Panc1 (cell line): ENCODE measurements at regions not wholly inside any gene's neighbourhood (a gene's known extent, or its start where the extent isn't known, plus 50 kb on each side); places are given as distances from the start of the nearest gene placed in this dataset.

Experiments used
- ATAC-seq: fragments of 200-7000 bp; cut with Tn5 transposase; 2 replicates; pipeline ENCODE4 v1.9.1; 2020; ENCODE audit warnings: mild to moderate bottlenecking, moderate library complexity
- BruUV-seq: library from RNA; stranded (reverse); fragments of 400-500 nt; replicated peaks from 2 replicates; lab custom pipeline; 2021; lab: Mats Ljungman, UMichigan
- CTCF ChIA-PET: fragments of 300-600 bp; sonication (Branson Sonifier 250); formaldehyde crosslinking; loops from one replicate; lab custom pipeline; 2022; ENCODE audit warnings: antibody characterized with exemption; lab: Charles Lee
- POLR2A ChIA-PET: fragments of 300-600 bp; sonication (Branson Sonifier 250); formaldehyde crosslinking; loops from one replicate; lab custom pipeline; 2022; ENCODE audit warnings: antibody characterized with exemption; lab: Charles Lee
- DNase-seq: peaks from one replicate; pipeline ENCODE4 v3.0.0-alpha.2; 2010; ENCODE audit warnings: low read depth, low spot score
- H3K27ac ChIP-seq: 2 replicates; pipeline ENCODE4 v1.5.1; 2011; ENCODE audit warnings: mild to moderate bottlenecking, low read length, inconsistent platforms
- H3K27me3 ChIP-seq: fragments of 200-500 bp; sonication (Bioruptor generic); 2 replicates; pipeline ENCODE4 v1.6.0; 2014; ENCODE audit warnings: low read length, inconsistent platforms; ENCODE audit not compliant: control insufficient read depth, insufficient read depth
- H3K36me3 ChIP-seq: fragments of 200-500 bp; sonication (Bioruptor generic); 2 replicates; pipeline ENCODE4 v1.5.1; 2014; ENCODE audit warnings: inconsistent platforms, mild to moderate bottlenecking, low read length, moderate library complexity; ENCODE audit not compliant: control insufficient read depth, insufficient read depth
- H3K4me1 ChIP-seq: 2 replicates; pipeline ENCODE4 v1.5.1; 2011; ENCODE audit warnings: inconsistent platforms, mild to moderate bottlenecking, low read length, moderate library complexity; ENCODE audit not compliant: control insufficient read depth, insufficient read depth
- H3K4me3 ChIP-seq, 2 experiments: 2 replicates each; pipeline ENCODE4 v1.5.1; 2011 to 2012; ENCODE audit warnings: low read depth in 2 of 2, low read length in 2 of 2, mild to moderate bottlenecking in 2 of 2, inconsistent platforms in 1 of 2, moderate library complexity in 1 of 2
- H3K9me3 ChIP-seq: fragments of 200-500 bp; sonication (Bioruptor generic); 2 replicates; pipeline ENCODE4 v1.5.1; 2014; ENCODE audit warnings: low read depth, mild to moderate bottlenecking, inconsistent platforms, low read length, moderate library complexity; ENCODE audit not compliant: control insufficient read depth, insufficient read depth
- CTCF ChIP-seq: fragments of 450-650 bp; IDR thresholded peaks from 2 replicates; pipeline ENCODE4 v1.5.1; 2017; ENCODE audit warnings: mild to moderate bottlenecking
- POLR2AphosphoS5 ChIP-seq: IDR thresholded peaks from 2 replicates; pipeline ENCODE4 v1.6.1; 2012; ENCODE audit warnings: mild to moderate bottlenecking, low read depth, low read length, moderate library complexity
- SIN3A ChIP-seq: IDR thresholded peaks from 2 replicates; pipeline ENCODE4 v1.6.1; 2012; ENCODE audit warnings: low read depth, mild to moderate bottlenecking, low read length, moderate library complexity, borderline replicate concordance; ENCODE audit not compliant: insufficient read depth
- TCF7L2 ChIP-seq: IDR thresholded peaks from 2 replicates; pipeline ENCODE4 v1.6.1; 2011; ENCODE audit warnings: mild to moderate bottlenecking, low read depth, low read length, inconsistent platforms
- in situ Hi-C: cut with HindIII; loops from 2 replicates; pipeline ENCODE4 v1.10.0; 2016; ENCODE audit warnings: low sequenced_read_pairs, low pct_unique_long_range_greater_than_20kb
- intact Hi-C: fragments of 100-400 bp; cut with micrococcal nuclease; formaldehyde crosslinking; loops from one replicate; pipeline ENCODE4 v1.10.0; 2022; ENCODE audit not compliant: unreplicated experiment
- TF ChIP-seq, protein P1 (sequence below), 2 experiments: IDR thresholded peaks; 2 replicates each; pipeline ENCODE4 v1.6.1; 2011 to 2012; ENCODE audit warnings: low read depth in 2 of 2, control low read depth in 1 of 2, low read length in 1 of 2, mild to moderate bottlenecking in 1 of 2, moderate library complexity in 1 of 2; ENCODE audit not compliant: insufficient read depth in 1 of 2

GRCh38 chr3:78434801-78435200 lies 1333.0 kb downstream of the ROBO1 start:
- CTCF ChIA-PET: no interaction called here
- no peaks in the 10 kb centered on the region for H3K4me1 ChIP-seq
- in situ Hi-C loops (no loop called here), intact Hi-C loops (no loop called here)
- no peaks in the 10 kb centered on the region for H3K9me3 ChIP-seq
- H3K27ac ChIP-seq: no peak overlapping the region
- H3K27me3 ChIP-seq: no peaks in the 10 kb centered on the region
- DNase-seq (no peak), ATAC-seq (no peak)
- no TSS peak for BruUV-seq
- TF ChIP-seq CTCF: no peak
- TF ChIP-seq, protein P1, sequence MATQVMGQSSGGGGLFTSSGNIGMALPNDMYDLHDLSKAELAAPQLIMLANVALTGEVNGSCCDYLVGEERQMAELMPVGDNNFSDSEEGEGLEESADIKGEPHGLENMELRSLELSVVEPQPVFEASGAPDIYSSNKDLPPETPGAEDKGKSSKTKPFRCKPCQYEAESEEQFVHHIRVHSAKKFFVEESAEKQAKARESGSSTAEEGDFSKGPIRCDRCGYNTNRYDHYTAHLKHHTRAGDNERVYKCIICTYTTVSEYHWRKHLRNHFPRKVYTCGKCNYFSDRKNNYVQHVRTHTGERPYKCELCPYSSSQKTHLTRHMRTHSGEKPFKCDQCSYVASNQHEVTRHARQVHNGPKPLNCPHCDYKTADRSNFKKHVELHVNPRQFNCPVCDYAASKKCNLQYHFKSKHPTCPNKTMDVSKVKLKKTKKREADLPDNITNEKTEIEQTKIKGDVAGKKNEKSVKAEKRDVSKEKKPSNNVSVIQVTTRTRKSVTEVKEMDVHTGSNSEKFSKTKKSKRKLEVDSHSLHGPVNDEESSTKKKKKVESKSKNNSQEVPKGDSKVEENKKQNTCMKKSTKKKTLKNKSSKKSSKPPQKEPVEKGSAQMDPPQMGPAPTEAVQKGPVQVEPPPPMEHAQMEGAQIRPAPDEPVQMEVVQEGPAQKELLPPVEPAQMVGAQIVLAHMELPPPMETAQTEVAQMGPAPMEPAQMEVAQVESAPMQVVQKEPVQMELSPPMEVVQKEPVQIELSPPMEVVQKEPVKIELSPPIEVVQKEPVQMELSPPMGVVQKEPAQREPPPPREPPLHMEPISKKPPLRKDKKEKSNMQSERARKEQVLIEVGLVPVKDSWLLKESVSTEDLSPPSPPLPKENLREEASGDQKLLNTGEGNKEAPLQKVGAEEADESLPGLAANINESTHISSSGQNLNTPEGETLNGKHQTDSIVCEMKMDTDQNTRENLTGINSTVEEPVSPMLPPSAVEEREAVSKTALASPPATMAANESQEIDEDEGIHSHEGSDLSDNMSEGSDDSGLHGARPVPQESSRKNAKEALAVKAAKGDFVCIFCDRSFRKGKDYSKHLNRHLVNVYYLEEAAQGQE (IDR thresholded peaks at IDR 0.05; ENCODE audit: insufficient read depth in 1 of 2, low read depth in 2 of 2, low read length in 1 of 2): no peak
- no peak for TF ChIP-seq SIN3A
- TF ChIP-seq POLR2AphosphoS5: no peak
- no peak for TF ChIP-seq TCF7L2
- no peak overlapping the region for H3K4me3 ChIP-seq
- POLR2A ChIA-PET: no interaction called here
- H3K36me3 ChIP-seq: no peaks in the 10 kb centered on the region

- ATAC-seq: no peak
- TF ChIP-seq TCF7L2 (no peak), POLR2AphosphoS5 (no peak), SIN3A (no peak), CTCF (no peak)
- TF ChIP-seq, protein P1 (IDR thresholded peaks at IDR 0.05; ENCODE audit: insufficient read depth in 1 of 2, low read depth in 2 of 2, low read length in 1 of 2): no peak
- CTCF ChIA-PET: no interaction called here
- Histone ChIP-seq H3K27ac (no peak overlapping the region), H3K4me1 (no peaks in the 10 kb centered on the region), H3K36me3 (no peaks in the 10 kb centered on the region), H3K9me3 (no peaks in the 10 kb centered on the region), H3K27me3 (no peaks in the 10 kb centered on the region), H3K4me3 (no peak overlapping the region)
- DNase-seq: no peak
- POLR2A ChIA-PET: no interaction called here
- in situ Hi-C loops: no loop called here
- BruUV-seq: no TSS peak
- intact Hi-C loops: no loop called here
Observed at GRCh38 chr3:78455166-78455565, 1312.6 kb downstream of the ROBO1 start.
